Tibial artery (tissue), 4 donors: ENCODE measurements at regions not wholly inside any gene's neighbourhood (a gene's known extent, or its start where the extent isn't known, plus 50 kb on each side); places are given as distances from the start of the nearest gene placed in this dataset.
"Not testable (repeated sequence)": the region's sequence is repeated elsewhere in the genome, so short reads cannot be mapped to it uniquely, and the experiment has no call there.

Source experiments
- DNase-seq, 2 donors: peaks; one replicate each; pipeline ENCODE4 v3.0.0-alpha.2; 2019
- H3K27ac ChIP-seq, 2 donors: fragments of 200-600 bp; sonication (generic) in 1 of 2; 1 replicate in 1 of 2; 2 replicates in 1 of 2; pipeline ENCODE4 v1.5.1; 2018 to 2019; ENCODE audit warnings: mild to moderate bottlenecking in 1 of 2
- H3K27me3 ChIP-seq, 2 donors: fragments of 200-600 bp; sonication (generic) in 1 of 2; one replicate each; pipeline versions ENCODE4 v1.5.1 to v1.6.0; 2016 to 2019
- H3K36me3 ChIP-seq, 3 donors: fragments of 200-600 bp; sonication (generic) in 2 of 3; one replicate each; pipeline ENCODE4 v1.5.1; 2016 to 2019; ENCODE audit warnings: mild to moderate bottlenecking in 2 of 3
- H3K4me1 ChIP-seq, 4 donors: fragments of 200-600 bp; sonication (generic) in 2 of 4; 1 replicate in 3 of 4; 2 replicates in 1 of 4; pipeline ENCODE4 v1.5.1; 2016 to 2019
- H3K4me3 ChIP-seq, 2 donors: fragments of 200-600 bp; sonication (generic) in 1 of 2; 1 replicate in 1 of 2; 2 replicates in 1 of 2; pipeline ENCODE4 v1.5.1; 2018 to 2019; ENCODE audit warnings: mild to moderate bottlenecking in 2 of 2
- H3K9me3 ChIP-seq, 3 donors: fragments of 200-600 bp; sonication (generic) in 1 of 3; one replicate each; pipeline ENCODE4 v1.5.1; 2016 to 2019
- intact Hi-C: fragments of 100-400 bp; cut with DNase I; formaldehyde crosslinking; loops from one replicate; pipeline ENCODE4 v1.15.0; 2023; ENCODE audit warnings: low total_unique reads
- TF ChIP-seq, protein P1 (sequence below), 2 experiments: fragments of 200-600 bp in 1 of 2; fragments of 450-650 bp in 1 of 2; IDR thresholded peaks; one replicate each; pipeline ENCODE4 v1.5.1; 2017 to 2019; ENCODE audit warnings: antibody characterized with exemption in 2 of 2, mild to moderate bottlenecking in 1 of 2, moderate library complexity in 1 of 2

- Histone ChIP-seq H3K27ac (no peak overlapping the region), H3K9me3 (no peaks in the 10 kb centered on the region), H3K4me3 (no peak overlapping the region), H3K4me1 (no peaks in the 10 kb centered on the region), H3K27me3 (no peaks in the 10 kb centered on the region), H3K36me3 (no peaks in the 10 kb centered on the region)
- intact Hi-C loops, result no loop called here
- DNase-seq, result no peak
- TF ChIP-seq, protein P1, sequence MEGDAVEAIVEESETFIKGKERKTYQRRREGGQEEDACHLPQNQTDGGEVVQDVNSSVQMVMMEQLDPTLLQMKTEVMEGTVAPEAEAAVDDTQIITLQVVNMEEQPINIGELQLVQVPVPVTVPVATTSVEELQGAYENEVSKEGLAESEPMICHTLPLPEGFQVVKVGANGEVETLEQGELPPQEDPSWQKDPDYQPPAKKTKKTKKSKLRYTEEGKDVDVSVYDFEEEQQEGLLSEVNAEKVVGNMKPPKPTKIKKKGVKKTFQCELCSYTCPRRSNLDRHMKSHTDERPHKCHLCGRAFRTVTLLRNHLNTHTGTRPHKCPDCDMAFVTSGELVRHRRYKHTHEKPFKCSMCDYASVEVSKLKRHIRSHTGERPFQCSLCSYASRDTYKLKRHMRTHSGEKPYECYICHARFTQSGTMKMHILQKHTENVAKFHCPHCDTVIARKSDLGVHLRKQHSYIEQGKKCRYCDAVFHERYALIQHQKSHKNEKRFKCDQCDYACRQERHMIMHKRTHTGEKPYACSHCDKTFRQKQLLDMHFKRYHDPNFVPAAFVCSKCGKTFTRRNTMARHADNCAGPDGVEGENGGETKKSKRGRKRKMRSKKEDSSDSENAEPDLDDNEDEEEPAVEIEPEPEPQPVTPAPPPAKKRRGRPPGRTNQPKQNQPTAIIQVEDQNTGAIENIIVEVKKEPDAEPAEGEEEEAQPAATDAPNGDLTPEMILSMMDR (IDR thresholded peaks at IDR 0.05), result no peak
Measured at GRCh38 chr18:27528925-27529521, 343.9 kb upstream of the CHST9 start.

DNA sequence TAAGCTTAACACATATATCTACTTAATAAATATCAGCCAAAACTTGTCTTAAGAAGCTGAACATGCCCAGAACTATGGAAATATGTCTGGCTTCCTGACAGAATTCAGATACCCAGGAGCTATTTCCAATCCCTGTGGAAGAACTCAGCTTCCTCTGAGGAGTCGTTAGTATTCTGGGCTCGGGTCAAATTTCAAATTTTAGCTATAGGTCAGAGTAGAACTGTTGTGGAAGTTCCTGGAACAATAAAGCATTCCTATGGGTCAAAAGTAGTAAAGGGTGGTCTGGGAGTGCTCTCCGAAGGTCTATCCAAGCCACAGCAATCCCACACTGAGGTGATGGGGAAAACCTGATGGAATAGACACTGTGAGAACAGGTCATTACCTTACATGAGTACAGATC is 342.7 kb upstream of the CHST9 start:
- DNase-seq, result no peak
- Histone ChIP-seq H3K27me3 (no peaks in the 10 kb centered on the region), H3K4me3 (no peak overlapping the region), H3K4me1 (no peaks in the 10 kb centered on the region), H3K9me3 (no peaks in the 10 kb centered on the region), H3K36me3 (no peaks in the 10 kb centered on the region), H3K27ac (no peak overlapping the region)
- intact Hi-C loops, result no loop called here
- TF ChIP-seq, protein P1 (IDR thresholded peaks at IDR 0.05), result no peak

- no peaks in the 10 kb centered on the region for H3K4me1 ChIP-seq
- no peak overlapping the region for H3K27ac ChIP-seq
- no peaks in the 10 kb centered on the region for H3K27me3 ChIP-seq
- no peak overlapping the region for H3K4me3 ChIP-seq
- H3K9me3 ChIP-seq, result no peaks in the 10 kb centered on the region
- intact Hi-C loops, result no loop called here
- no peaks in the 10 kb centered on the region for H3K36me3 ChIP-seq
- no peak for DNase-seq
- TF ChIP-seq, protein P1 (IDR thresholded peaks at IDR 0.05), result no peak
Measured at GRCh38 chr18:27520401-27520800, 335.3 kb upstream of the CHST9 start.

- DNase-seq, H3K4me3 ChIP-seq, H3K36me3 ChIP-seq, H3K27ac ChIP-seq, intact Hi-C loops, H3K9me3 ChIP-seq, H3K4me1 ChIP-seq, H3K27me3 ChIP-seq: not testable (repeated sequence)
Measured at GRCh38 chr18:27510036-27510633, 325.0 kb upstream of the CHST9 start.

DNA sequence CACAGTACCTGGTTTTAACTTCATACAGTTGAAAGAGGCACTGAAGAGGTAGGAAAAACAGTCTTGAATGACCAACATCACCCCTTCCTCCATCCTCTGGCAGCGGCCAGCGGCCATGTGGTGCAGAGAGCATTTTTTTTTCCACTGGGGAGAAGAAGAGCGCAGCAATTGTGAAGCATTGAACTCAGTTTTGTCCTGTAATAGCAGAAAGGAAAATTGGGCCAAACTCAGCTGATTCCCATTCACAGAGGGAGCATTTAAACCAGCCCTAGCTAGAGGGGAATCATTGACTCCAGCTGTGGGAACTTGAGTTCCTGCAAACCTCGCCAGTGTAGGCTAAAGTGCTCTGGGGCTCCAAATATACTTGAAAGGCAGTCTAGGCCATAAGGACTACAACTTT is 316.6 kb upstream of the CHST9 start:
- Histone ChIP-seq H3K9me3 (no peaks in the 10 kb centered on the region), H3K4me3 (no peak overlapping the region), H3K27me3 (no peaks in the 10 kb centered on the region), H3K4me1 (no peaks in the 10 kb centered on the region), H3K36me3 (no peaks in the 10 kb centered on the region), H3K27ac (no peak overlapping the region)
- DNase-seq, result no peak
- intact Hi-C loops, result no loop called here
- TF ChIP-seq, protein P1 (IDR thresholded peaks at IDR 0.05), result no peak

GRCh38 chr18:27500531-27500930 is 315.4 kb upstream of the CHST9 start:
- Histone ChIP-seq H3K27me3 (no peaks in the 10 kb centered on the region), H3K9me3 (no peaks in the 10 kb centered on the region), H3K36me3 (no peaks in the 10 kb centered on the region), H3K4me3 (no peak overlapping the region), H3K27ac (no peak overlapping the region), H3K4me1 (no peaks in the 10 kb centered on the region)
- intact Hi-C loops, result no loop called here
- DNase-seq, result no peak
- TF ChIP-seq, protein P1 (IDR thresholded peaks at IDR 0.05), result no peak
